B cell (primary cell): ENCODE measurements at regions not wholly inside any gene's neighbourhood (a gene's known extent, or its start where the extent isn't known, plus 50 kb on each side); places are given as distances from the start of the nearest gene placed in this dataset.
"Not testable (repeated sequence)": the region's sequence is repeated elsewhere in the genome, so short reads cannot be mapped to it uniquely, and the experiment has no call there.

Experiments
- ATAC-seq: fragments of 200-7000 bp; cut with Tn5 transposase; one replicate; pipeline ENCODE4 v1.10.0; 2021; ENCODE audit warnings: low read depth, mild to moderate bottlenecking, moderate number of reproducible peaks, moderate library complexity
- CTCF ChIA-PET: fragments of 350-600 bp; sonication (Branson Sonifier 250); formaldehyde crosslinking; loops from one replicate; lab custom pipeline; 2021; ENCODE audit warnings: antibody characterized with exemption, inconsistent platforms; lab: Charles Lee
- POLR2A ChIA-PET: fragments of 350-600 bp; sonication (Branson Sonifier 250); formaldehyde crosslinking; loops from one replicate; lab custom pipeline; 2021; ENCODE audit warnings: antibody characterized with exemption; lab: Charles Lee
- DNase-seq: peaks from one replicate; pipeline ENCODE4 v3.0.0; 2013
- H2AFZ ChIP-seq: 2 replicates; pipeline ENCODE4 v1.6.1; 2012; ENCODE audit warnings: mild to moderate bottlenecking, low read depth, low read length; ENCODE audit not compliant: insufficient read depth, poor library complexity, severe bottlenecking
- H3K27ac ChIP-seq, 2 donors: 1 replicate in 1 of 2; 2 replicates in 1 of 2; pipeline ENCODE4 v1.5.1; 2012 to 2013; ENCODE audit warnings: low read length in 2 of 2, mild to moderate bottlenecking in 2 of 2, moderate library complexity in 1 of 2
- H3K27me3 ChIP-seq, 4 experiments: fragments of 200-600 bp in 1 of 4; sonication (generic) in 1 of 4; replicated peaks in 1 of 4; 1 replicate in 2 of 4; 2 replicates in 2 of 4; pipeline versions ENCODE4 v1.6.1 to v1.7.0; 2013 to 2016; ENCODE audit warnings: low read length in 3 of 4, mild to moderate bottlenecking in 2 of 4, mixed read lengths in 1 of 4, moderate library complexity in 1 of 4; ENCODE audit not compliant: insufficient read depth in 4 of 4, control insufficient read depth in 3 of 4; ENCODE audit errors: control extremely low read depth in 1 of 4
- H3K36me3 ChIP-seq, 2 experiments: replicated peaks in 1 of 2; 1 replicate in 1 of 2; 2 replicates in 1 of 2; pipeline versions ENCODE4 v1.6.1 to v1.7.1; 2013; ENCODE audit warnings: low read length in 1 of 2; ENCODE audit not compliant: insufficient read depth in 2 of 2, control insufficient read depth in 1 of 2; ENCODE audit errors: control extremely low read depth in 1 of 2, extremely low read depth in 1 of 2
- H3K4me1 ChIP-seq, 2 donors: fragments of 200-600 bp in 1 of 2; sonication (generic) in 1 of 2; 1 replicate in 1 of 2; 2 replicates in 1 of 2; pipeline versions ENCODE4 v1.5.1 to v1.6.1; 2013 to 2017; ENCODE audit warnings: low read length in 2 of 2; ENCODE audit not compliant: control insufficient read depth in 2 of 2, insufficient read depth in 2 of 2
- H3K4me2 ChIP-seq: replicated peaks from 2 replicates; pipeline ENCODE3; 2012; ENCODE audit warnings: mild to moderate bottlenecking, low read depth, low read length; ENCODE audit not compliant: poor library complexity, severe bottlenecking
- H3K4me3 ChIP-seq, 5 experiments: fragments of 200-600 bp in 1 of 5; sonication (generic) in 1 of 5; 1 replicate in 3 of 5; 2 replicates in 2 of 5; pipeline versions ENCODE4 v1.5.1 to v1.7.0; 2011 to 2016; ENCODE audit warnings: low read length in 4 of 5, mild to moderate bottlenecking in 4 of 5, low read depth in 2 of 5, control low read depth in 1 of 5, moderate library complexity in 1 of 5; ENCODE audit not compliant: insufficient read depth in 1 of 5; ENCODE audit errors: control extremely low read depth in 1 of 5, extremely low read depth in 1 of 5
- H3K79me2 ChIP-seq: fragments of 200-600 bp; sonication (generic); one replicate; pipeline ENCODE4 v1.6.0; 2016; ENCODE audit warnings: low read length; ENCODE audit not compliant: control insufficient read depth, insufficient read depth
- H3K9ac ChIP-seq: fragments of 200-600 bp; sonication (generic); 2 replicates; pipeline ENCODE4 v1.6.1; 2017; ENCODE audit warnings: mild to moderate bottlenecking, low read length, moderate library complexity
- H3K9me3 ChIP-seq, 3 donors: one replicate each; pipeline versions ENCODE4 v1.6.1 to v1.7.1; 2013; ENCODE audit warnings: low read length in 2 of 3; ENCODE audit not compliant: control insufficient read depth in 2 of 3, insufficient read depth in 1 of 3; ENCODE audit errors: control extremely low read depth in 1 of 3
- H4K20me1 ChIP-seq: 2 replicates; pipeline ENCODE4 v1.6.0; 2012; ENCODE audit warnings: mild to moderate bottlenecking, low read length; ENCODE audit not compliant: insufficient read depth, control insufficient read depth, poor library complexity, severe bottlenecking
- H3K27ac Mint-ChIP-seq: one replicate; pipeline ENCODE4 v1.8.0; 2021; ENCODE audit warnings: mixed read lengths
- H3K27me3 Mint-ChIP-seq: one replicate; pipeline ENCODE4 v1.8.0; 2021; ENCODE audit warnings: mixed read lengths
- H3K4me1 Mint-ChIP-seq: one replicate; pipeline ENCODE4 v1.8.0; 2021; ENCODE audit warnings: mixed read lengths
- H3K4me3 Mint-ChIP-seq: one replicate; pipeline ENCODE4 v1.8.0; 2021; ENCODE audit warnings: mixed read lengths
- H3K9me3 Mint-ChIP-seq: one replicate; pipeline ENCODE4 v1.8.0; 2022; ENCODE audit warnings: mixed read lengths; ENCODE audit not compliant: insufficient read depth
- CTCF ChIP-seq: fragments of 200-600 bp; IDR thresholded peaks from one replicate; pipeline ENCODE4 v1.8.0; 2022; ENCODE audit warnings: antibody characterized with exemption, mild to moderate bottlenecking
- EZH2 ChIP-seq: IDR thresholded peaks from 2 replicates; pipeline ENCODE4 v1.6.1; 2012; ENCODE audit warnings: borderline replicate concordance, low read depth, mild to moderate bottlenecking, moderate library complexity, low read length; ENCODE audit not compliant: insufficient read depth, poor library complexity, severe bottlenecking
- WGBS: methylation state at CpG from one replicate; pipeline ENCODE4 v1.1.5; 2013; ENCODE audit warnings: missing lambda C conversion rate; ENCODE audit not compliant: insufficient coverage; 5-methylcytosine and 5-hydroxymethylcytosine counted together
- intact Hi-C: fragments of 100-400 bp; cut with micrococcal nuclease; formaldehyde crosslinking; loops from one replicate; pipeline ENCODE4 v1.10.0; 2022

GRCh38 chr7:9071160-9071762 is 637.9 kb downstream of the NXPH1 start:
- H3K9me3 Mint-ChIP-seq, result peaks cover 8% of the 10 kb centered on the region
- no peak for DNase-seq
- no CpG with 5 or more reads among the region's 4 CpGs for WGBS
- H3K27me3 Mint-ChIP-seq, result no peaks in the 10 kb centered on the region
- no peaks in the 10 kb centered on the region for H3K36me3 ChIP-seq
- H3K4me3 Mint-ChIP-seq, result no peak overlapping the region
- no peak for TF ChIP-seq CTCF
- TF ChIP-seq EZH2, result no peak
- H3K27ac Mint-ChIP-seq, result no peak overlapping the region
- no peaks in the 10 kb centered on the region for H4K20me1 ChIP-seq
- H3K27me3 ChIP-seq, result no peaks in the 10 kb centered on the region
- H3K4me1 Mint-ChIP-seq, result no peaks in the 10 kb centered on the region
- CTCF ChIA-PET, result no interaction called here
- ATAC-seq, result no peak
- POLR2A ChIA-PET, result no interaction called here
- no peaks in the 10 kb centered on the region for H3K79me2 ChIP-seq
- peaks cover 0 to 4% (median 0%) of the 10 kb centered on the region in 3 donors for H3K9me3 ChIP-seq
- H3K4me1 ChIP-seq, result no peaks in the 10 kb centered on the region
- H3K9ac ChIP-seq, result no peak overlapping the region
- H3K4me2 ChIP-seq, result no peak overlapping the region
- H3K4me3 ChIP-seq, result no peak overlapping the region
- no peak overlapping the region for H3K27ac ChIP-seq
- intact Hi-C loops, result no loop called here
- no peak overlapping the region for H2AFZ ChIP-seq

GRCh38 chr7:9075774-9076173 is 642.4 kb downstream of the NXPH1 start:
- H3K27me3 ChIP-seq, H3K9me3 ChIP-seq, H3K9ac ChIP-seq, H2AFZ ChIP-seq, H4K20me1 ChIP-seq, CTCF ChIA-PET, H3K79me2 ChIP-seq, H3K27me3 Mint-ChIP-seq, H3K9me3 Mint-ChIP-seq, DNase-seq, H3K27ac ChIP-seq, intact Hi-C loops, ATAC-seq, H3K4me3 Mint-ChIP-seq, H3K4me3 ChIP-seq, POLR2A ChIA-PET, H3K4me1 ChIP-seq, H3K27ac Mint-ChIP-seq, H3K36me3 ChIP-seq, H3K4me1 Mint-ChIP-seq, H3K4me2 ChIP-seq: not testable (repeated sequence)
- no CpG with 5 or more reads among the region's 1 CpG for WGBS
